Skeletal muscle tissue (tissue), 3 donors: ENCODE measurements at regions not wholly inside any gene's neighbourhood (a gene's known extent, or its start where the extent isn't known, plus 50 kb on each side); places are given as distances from the start of the nearest gene placed in this dataset.

Experiments
- H3K27ac ChIP-seq: one replicate; pipeline ENCODE4 v1.7.0; 2013; ENCODE audit warnings: mild to moderate bottlenecking, low read depth, low read length, inconsistent platforms
- H3K27me3 ChIP-seq, 3 donors: one replicate each; pipeline ENCODE4 v1.7.0; 2013; ENCODE audit warnings: low read length in 3 of 3; ENCODE audit not compliant: control insufficient read depth in 3 of 3, insufficient read depth in 3 of 3
- H3K36me3 ChIP-seq, 3 donors: one replicate each; pipeline ENCODE4 v1.7.0; 2013; ENCODE audit warnings: low read length in 3 of 3; ENCODE audit not compliant: control insufficient read depth in 3 of 3, insufficient read depth in 3 of 3
- H3K4me1 ChIP-seq, 3 donors: one replicate each; pipeline ENCODE4 v1.7.0; 2013; ENCODE audit warnings: low read length in 3 of 3, mild to moderate bottlenecking in 3 of 3; ENCODE audit not compliant: control insufficient read depth in 3 of 3, insufficient read depth in 3 of 3
- H3K4me3 ChIP-seq, 3 donors: one replicate each; pipeline ENCODE4 v1.7.0; 2013; ENCODE audit warnings: low read length in 3 of 3
- H3K9ac ChIP-seq, 3 donors: one replicate each; pipeline ENCODE4 v1.7.0; 2013; ENCODE audit warnings: low read length in 3 of 3, mild to moderate bottlenecking in 3 of 3, moderate library complexity in 2 of 3, low read depth in 1 of 3
- H3K9me3 ChIP-seq, 3 donors: one replicate each; pipeline ENCODE4 v1.7.0; 2013; ENCODE audit warnings: low read length in 3 of 3; ENCODE audit not compliant: control insufficient read depth in 3 of 3
- donor health status: Osteomylitis.

DNA sequence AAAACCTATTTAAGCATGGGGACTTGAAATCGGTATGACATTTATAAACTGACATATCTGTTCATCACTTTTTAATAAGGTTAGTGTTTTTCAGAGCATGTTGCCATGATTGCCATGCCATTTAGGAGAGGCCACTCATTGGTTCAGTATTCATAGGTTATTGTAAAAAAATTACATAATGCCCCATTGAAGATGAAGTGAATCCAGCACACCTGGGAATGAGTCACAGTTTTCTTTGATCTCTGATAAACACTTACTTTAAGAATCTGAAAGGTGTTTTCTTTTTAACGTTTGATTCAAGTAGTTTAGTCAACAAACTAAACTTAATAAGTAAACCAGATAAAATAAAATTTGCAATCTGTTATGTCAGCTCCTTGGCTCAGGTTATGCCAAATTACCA is 278.3 kb downstream of the ARL4A start:
- Histone ChIP-seq H3K36me3 (no peaks in the 10 kb centered on the region), H3K27ac (no peak overlapping the region), H3K4me1 (no peaks in the 10 kb centered on the region), H3K4me3 (no peak overlapping the region), H3K27me3 (no peaks in the 10 kb centered on the region), H3K9me3 (no peaks in the 10 kb centered on the region), H3K9ac (no peak overlapping the region)

DNA sequence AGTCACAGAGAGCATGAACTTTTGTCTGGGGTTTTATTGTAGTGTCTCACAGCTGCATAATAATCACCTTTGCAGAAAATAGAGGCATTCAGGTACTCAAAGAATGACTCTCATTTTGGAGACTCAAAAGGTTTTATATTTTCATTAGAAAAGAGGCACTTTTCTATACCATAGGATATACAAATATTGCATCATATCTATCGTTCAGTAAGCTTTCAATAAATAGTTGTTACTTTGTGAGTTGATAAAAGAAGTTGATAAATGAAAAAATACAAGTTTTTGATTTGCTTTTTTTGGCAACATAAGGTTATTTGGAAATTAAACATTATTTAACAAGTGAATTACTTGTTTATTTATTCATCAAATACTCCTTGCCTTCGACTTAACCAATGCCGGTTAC is 279.9 kb downstream of the ARL4A start:
- Histone ChIP-seq H3K4me3 (no peak overlapping the region), H3K36me3 (no peaks in the 10 kb centered on the region), H3K27ac (no peak overlapping the region), H3K27me3 (no peaks in the 10 kb centered on the region), H3K9ac (no peak overlapping the region), H3K4me1 (no peaks in the 10 kb centered on the region), H3K9me3 (no peaks in the 10 kb centered on the region)

DNA sequence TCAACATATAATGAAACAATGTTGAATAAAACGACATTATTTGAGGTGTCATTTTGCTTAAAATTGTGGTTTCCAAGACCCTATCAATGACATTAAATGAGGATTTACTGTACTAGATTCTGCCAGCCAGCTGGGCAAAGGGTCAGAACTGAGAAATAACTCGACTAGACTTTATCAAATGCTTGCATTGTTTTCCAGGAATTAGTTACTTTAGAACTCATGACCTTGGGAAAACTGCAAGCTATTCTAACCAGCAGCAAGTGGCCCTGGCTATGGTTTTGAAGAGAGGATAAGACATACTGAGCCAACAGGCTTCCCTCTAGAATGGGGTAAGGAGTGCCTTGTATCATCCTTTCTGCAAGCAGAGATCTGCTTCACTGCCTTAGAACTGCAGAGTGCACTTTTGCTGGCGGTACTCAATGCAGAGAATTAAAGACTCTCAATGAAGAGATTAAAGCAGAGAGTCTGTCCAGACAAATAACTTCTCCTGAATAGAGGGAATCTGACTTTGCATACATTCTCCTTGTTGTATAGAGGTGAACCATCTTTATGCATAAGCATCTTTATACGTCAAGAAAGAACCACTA is 281.5 kb downstream of the ARL4A start:
- no peaks in the 10 kb centered on the region for H3K4me1 ChIP-seq
- no peaks in the 10 kb centered on the region for H3K36me3 ChIP-seq
- no peaks in the 10 kb centered on the region for H3K27me3 ChIP-seq
- no peak overlapping the region for H3K4me3 ChIP-seq
- H3K27ac ChIP-seq, result no peak overlapping the region
- no peak overlapping the region for H3K9ac ChIP-seq
- H3K9me3 ChIP-seq, result no peaks in the 10 kb centered on the region

DNA sequence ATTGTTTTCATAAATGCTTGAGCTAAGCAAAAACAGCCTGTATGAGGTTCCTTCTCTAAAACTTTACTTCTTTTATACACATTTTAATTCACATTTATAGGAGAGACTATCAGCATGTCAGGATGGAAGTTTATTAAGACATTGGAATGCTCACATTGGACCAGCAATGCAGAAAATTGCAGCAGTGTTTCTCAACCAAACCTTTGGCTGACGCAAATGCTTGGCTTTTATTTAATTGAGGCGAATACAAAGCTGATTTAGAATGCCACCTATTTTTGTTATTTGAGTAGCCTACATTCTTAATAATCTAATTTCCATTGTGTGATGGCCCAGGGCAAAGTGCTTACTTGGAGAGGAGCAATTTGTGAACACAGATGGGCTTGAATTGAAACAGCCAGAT is 283.2 kb downstream of the ARL4A start:
- no peak overlapping the region for H3K27ac ChIP-seq
- no peaks in the 10 kb centered on the region for H3K27me3 ChIP-seq
- H3K9me3 ChIP-seq, result no peaks in the 10 kb centered on the region
- no peaks in the 10 kb centered on the region for H3K36me3 ChIP-seq
- no peak overlapping the region for H3K4me3 ChIP-seq
- no peaks in the 10 kb centered on the region for H3K4me1 ChIP-seq
- H3K9ac ChIP-seq, result no peak overlapping the region

DNA sequence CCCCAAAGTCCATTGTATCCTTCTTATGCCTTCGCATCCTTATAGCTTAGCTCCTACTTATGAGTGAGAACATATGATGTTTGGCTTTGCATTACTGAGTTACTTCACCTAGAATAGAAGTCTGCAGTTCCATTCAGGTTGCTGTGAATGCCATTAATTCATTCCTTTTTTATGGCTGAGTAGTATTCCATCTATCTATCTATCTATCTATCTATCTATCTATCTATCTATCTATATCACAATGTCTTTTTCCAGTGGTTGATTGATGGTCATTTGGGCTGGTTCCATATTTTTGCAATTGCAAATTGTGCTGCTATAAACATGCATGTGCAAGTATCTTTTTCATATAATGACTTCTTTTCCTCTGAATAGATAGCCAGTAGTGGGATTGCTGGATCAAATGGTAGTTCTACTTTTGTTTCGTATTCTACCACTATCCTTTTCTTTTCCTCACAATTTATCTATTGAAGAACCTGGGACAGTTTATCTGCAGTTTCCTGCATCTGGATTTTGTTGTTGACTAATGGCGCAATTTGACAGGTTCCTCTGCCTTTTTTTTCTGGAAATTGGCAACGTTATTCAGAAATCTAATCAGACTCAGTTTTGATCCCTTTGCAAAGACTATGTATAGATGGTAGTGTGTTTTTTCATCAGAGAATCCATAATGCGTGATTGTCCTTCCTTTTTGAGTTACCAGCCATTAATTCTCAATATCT is 287.2 kb downstream of the ARL4A start:
- Histone ChIP-seq H3K27ac (no peak overlapping the region), H3K4me3 (no peak overlapping the region), H3K27me3 (no peaks in the 10 kb centered on the region), H3K4me1 (no peaks in the 10 kb centered on the region), H3K9me3 (no peaks in the 10 kb centered on the region), H3K36me3 (no peaks in the 10 kb centered on the region), H3K9ac (no peak overlapping the region)

DNA sequence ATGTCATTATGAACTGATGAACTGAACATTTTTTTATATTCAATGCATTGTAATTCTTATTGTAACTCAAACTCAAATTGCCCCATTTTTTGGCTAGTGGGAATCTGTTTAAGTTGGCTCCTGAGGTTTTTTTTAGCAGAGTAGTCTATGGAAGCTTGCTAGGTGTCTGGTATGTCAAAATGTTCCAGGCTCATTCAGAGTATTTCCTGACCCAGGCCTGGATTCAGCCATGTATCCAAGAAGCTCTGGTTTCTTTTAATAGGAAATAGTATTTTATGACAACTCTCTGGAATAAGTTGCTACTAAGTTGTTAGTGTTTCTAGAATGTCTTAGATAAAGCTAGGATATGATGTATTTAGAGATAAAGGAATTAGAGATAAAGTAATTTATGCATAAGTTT is 288.0 kb downstream of the ARL4A start:
- H3K9ac ChIP-seq, result no peak overlapping the region
- H3K36me3 ChIP-seq, result no peaks in the 10 kb centered on the region
- H3K4me1 ChIP-seq, result no peaks in the 10 kb centered on the region
- no peaks in the 10 kb centered on the region for H3K27me3 ChIP-seq
- no peak overlapping the region for H3K27ac ChIP-seq
- H3K9me3 ChIP-seq, result no peaks in the 10 kb centered on the region
- no peak overlapping the region for H3K4me3 ChIP-seq

DNA sequence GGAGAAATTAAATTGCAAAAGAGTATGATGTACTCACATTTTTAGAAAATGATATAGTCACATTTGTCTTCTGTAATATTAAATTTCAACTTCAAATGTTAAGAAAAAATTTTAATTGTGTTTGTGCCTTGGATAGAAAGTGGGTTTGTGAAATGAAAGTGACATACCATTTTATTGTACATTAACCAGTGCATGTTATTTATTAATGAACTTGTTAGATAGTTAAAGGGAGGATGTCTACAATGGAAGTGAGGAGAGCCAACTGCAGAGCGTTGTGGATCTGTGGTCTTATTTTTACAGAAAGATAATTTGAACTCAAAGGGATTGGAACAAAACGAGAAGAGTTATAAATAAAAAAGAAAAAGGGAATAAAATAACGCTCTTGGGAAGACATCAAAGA is 291.7 kb downstream of the ARL4A start:
- Histone ChIP-seq H3K27me3 (no peaks in the 10 kb centered on the region), H3K36me3 (no peaks in the 10 kb centered on the region), H3K4me3 (no peak overlapping the region), H3K27ac (no peak overlapping the region), H3K9me3 (no peaks in the 10 kb centered on the region), H3K9ac (no peak overlapping the region), H3K4me1 (no peaks in the 10 kb centered on the region)

DNA sequence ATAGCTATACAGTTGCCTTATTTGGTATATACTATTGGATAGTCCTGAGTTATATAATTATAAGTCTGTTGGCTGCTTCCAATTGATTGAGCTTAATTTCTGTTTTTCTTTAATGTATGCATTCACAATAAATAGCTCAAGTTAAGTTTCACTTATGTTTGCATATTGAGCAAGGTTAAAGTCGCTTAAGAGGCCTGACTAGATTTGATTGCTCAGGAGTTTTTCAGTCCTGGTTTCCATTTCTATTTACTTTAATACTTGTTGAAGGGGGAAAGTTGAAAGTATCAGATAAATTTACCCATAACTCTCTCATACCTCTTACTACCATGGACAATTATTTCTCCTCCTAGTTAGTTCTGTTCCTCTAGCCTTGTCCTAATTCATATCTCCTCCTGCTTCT is 294.7 kb downstream of the ARL4A start:
- no peaks in the 10 kb centered on the region for H3K4me1 ChIP-seq
- no peaks in the 10 kb centered on the region for H3K27me3 ChIP-seq
- no peak overlapping the region for H3K27ac ChIP-seq
- H3K4me3 ChIP-seq, result no peak overlapping the region
- H3K36me3 ChIP-seq, result no peaks in the 10 kb centered on the region
- no peak overlapping the region for H3K9ac ChIP-seq
- H3K9me3 ChIP-seq, result no peaks in the 10 kb centered on the region

DNA sequence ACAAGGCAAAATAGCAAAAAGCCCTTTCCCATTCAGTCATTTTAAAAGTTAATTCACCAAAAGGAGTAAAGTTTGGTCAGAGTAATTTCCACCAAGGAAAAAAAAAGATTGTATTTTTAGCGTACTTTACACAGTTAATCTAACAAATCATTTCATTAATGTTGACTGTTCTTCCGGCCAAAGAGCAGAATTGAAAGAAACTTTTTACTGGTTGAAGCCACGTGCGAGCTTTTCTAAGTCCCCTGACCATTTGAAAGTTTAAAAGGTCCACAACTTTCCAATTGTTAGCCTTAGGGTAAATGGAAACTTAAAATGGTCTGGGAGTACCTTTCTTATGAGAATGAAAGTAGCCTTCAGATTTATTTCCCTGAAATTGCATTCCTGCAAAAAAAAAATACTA is 296.7 kb downstream of the ARL4A start:
- Histone ChIP-seq H3K4me3 (no peak overlapping the region), H3K9me3 (no peaks in the 10 kb centered on the region), H3K27me3 (no peaks in the 10 kb centered on the region), H3K36me3 (no peaks in the 10 kb centered on the region), H3K9ac (no peak overlapping the region), H3K4me1 (no peaks in the 10 kb centered on the region), H3K27ac (no peak overlapping the region)

DNA sequence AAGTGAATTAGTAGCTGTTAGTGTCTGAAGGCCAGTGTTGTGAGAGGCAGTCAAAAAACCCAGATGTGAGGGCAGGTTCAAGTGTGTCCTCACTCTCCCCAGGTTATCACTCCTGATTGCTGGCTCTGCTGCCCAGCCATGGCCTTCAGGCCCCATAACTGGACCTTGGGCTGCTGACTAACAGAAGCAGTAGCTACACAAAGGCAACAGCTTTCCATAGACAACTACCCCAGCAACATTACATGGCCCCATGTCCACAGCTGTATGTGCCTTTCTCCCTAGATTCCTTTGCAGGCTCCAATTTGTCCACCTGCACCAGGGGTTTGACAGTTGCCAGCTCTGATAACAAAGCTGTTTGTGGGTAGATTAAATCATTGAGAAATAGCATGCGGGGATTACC is 297.8 kb downstream of the ARL4A start:
- no peaks in the 10 kb centered on the region for H3K27me3 ChIP-seq
- no peaks in the 10 kb centered on the region for H3K36me3 ChIP-seq
- H3K9ac ChIP-seq, result no peak overlapping the region
- H3K4me1 ChIP-seq, result no peaks in the 10 kb centered on the region
- no peak overlapping the region for H3K4me3 ChIP-seq
- no peaks in the 10 kb centered on the region for H3K9me3 ChIP-seq
- H3K27ac ChIP-seq, result no peak overlapping the region
